Epithelial cell of proximal tubule (primary cell): ENCODE measurements at regions not wholly inside any gene's neighbourhood (a gene's known extent, or its start where the extent isn't known, plus 50 kb on each side); places are given as distances from the start of the nearest gene placed in this dataset.

ENCODE experiments used
- DNase-seq: peaks from one replicate; pipeline ENCODE4 v3.0.0-alpha.2; 2011; ENCODE audit warnings: low read depth
- H3K4me3 ChIP-seq: 2 replicates; pipeline ENCODE4 v1.5.1; 2011; ENCODE audit warnings: low read depth, mild to moderate bottlenecking, low read length
- TF ChIP-seq, protein P1 (sequence below): conservative IDR thresholded peaks from 2 replicates; pipeline ENCODE4 v1.5.1; 2012; ENCODE audit warnings: low read depth, mild to moderate bottlenecking, low read length

- no peak for DNase-seq
- TF ChIP-seq, protein P1, sequence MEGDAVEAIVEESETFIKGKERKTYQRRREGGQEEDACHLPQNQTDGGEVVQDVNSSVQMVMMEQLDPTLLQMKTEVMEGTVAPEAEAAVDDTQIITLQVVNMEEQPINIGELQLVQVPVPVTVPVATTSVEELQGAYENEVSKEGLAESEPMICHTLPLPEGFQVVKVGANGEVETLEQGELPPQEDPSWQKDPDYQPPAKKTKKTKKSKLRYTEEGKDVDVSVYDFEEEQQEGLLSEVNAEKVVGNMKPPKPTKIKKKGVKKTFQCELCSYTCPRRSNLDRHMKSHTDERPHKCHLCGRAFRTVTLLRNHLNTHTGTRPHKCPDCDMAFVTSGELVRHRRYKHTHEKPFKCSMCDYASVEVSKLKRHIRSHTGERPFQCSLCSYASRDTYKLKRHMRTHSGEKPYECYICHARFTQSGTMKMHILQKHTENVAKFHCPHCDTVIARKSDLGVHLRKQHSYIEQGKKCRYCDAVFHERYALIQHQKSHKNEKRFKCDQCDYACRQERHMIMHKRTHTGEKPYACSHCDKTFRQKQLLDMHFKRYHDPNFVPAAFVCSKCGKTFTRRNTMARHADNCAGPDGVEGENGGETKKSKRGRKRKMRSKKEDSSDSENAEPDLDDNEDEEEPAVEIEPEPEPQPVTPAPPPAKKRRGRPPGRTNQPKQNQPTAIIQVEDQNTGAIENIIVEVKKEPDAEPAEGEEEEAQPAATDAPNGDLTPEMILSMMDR: no peak
- H3K4me3 ChIP-seq: no peak overlapping the region
These were observed 59.3 kb upstream of the ACVR1 start for GRCh38 chr2:157935378-157935906.

GRCh38 chr2:157934684-157935377 lies 58.7 kb upstream of the ACVR1 start:
- H3K4me3 ChIP-seq: no peak overlapping the region
- no peak for DNase-seq
- TF ChIP-seq, protein P1: no peak

GRCh38 chr2:157933160-157933920 lies 57.2 kb upstream of the ACVR1 start:
- no peak overlapping the region for H3K4me3 ChIP-seq
- TF ChIP-seq, protein P1: no peak
- DNase-seq: no peak

DNA sequence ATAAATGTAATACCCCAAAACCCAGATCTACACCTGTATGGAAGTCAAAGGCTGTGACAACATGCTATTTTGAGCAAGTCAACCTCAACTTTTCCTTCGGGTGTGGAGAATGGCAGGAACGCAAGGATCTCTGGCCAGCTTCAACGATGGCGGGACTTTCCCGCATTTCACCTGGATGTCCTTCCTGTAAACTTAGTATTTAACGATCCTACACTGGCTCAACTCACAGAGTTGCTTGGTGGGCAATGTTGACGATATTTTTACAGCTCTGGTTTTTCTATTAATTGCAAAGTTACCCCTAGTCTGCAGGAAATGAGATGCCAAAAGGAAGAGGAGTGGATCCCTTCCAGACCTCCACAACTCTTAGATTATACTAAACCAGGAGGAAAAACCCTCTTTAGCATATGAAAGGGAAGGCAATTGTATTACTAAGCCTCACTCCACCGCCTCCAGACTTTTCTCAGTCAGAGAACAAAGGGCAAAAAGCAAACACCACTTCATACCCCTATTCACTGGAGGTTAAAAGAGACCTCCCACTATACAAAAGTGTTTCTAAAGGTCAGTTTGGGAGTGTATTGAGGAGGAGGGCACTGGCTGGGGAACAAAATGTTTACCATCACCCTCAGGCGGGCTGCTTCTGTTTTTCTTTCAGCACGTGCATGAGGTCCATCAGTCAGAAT lies 56.5 kb upstream of the ACVR1 start:
- TF ChIP-seq, protein P1: no peak
- no peak overlapping the region for H3K4me3 ChIP-seq
- no peak for DNase-seq

GRCh38 chr2:157931542-157931941 lies 55.4 kb upstream of the ACVR1 start:
- DNase-seq: no peak
- no peak overlapping the region for H3K4me3 ChIP-seq
- TF ChIP-seq, protein P1: no peak

- TF ChIP-seq, protein P1: no peak
- no peak overlapping the region for H3K4me3 ChIP-seq
- no peak for DNase-seq
These were observed 54.6 kb upstream of the ACVR1 start for GRCh38 chr2:157930728-157931127.
